GM19239 (cell line): ENCODE measurements at regions not wholly inside any gene's neighbourhood (a gene's known extent, or its start where the extent isn't known, plus 50 kb on each side); places are given as distances from the start of the nearest gene placed in this dataset.
A peak's percentile ranks its signal among the peaks of the same experiment; 100 is the strongest.

Experiments
- DNase-seq: peaks from one replicate; pipeline ENCODE4 v3.0.0; 2011; ENCODE audit warnings: low spot score; ENCODE audit not compliant: insufficient read length
- FAIRE-seq: peaks from 2 replicates; lab custom pipeline; 2011; peaks lifted over from hg19 to GRCh38; lab: Jason Lieb, UNC

DNA sequence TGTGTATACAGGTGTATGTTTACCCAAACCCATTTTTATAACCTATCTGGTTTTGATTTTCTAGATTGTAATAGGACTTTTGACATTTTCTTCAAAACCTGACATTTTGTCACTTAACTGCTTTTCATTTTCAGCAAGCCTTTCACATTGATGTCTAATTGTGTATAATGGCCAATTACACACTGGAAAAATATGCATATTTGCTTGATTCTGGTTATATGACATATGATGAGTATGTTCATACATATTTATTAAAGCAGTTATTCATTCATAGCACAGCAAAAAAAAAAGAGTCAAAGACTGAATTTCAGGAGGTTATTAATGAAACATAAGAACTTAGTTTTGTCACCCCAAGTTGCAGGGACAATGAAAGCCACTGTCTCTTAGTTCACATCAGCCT, 307.7 kb upstream of the TNP1 start:
- FAIRE-seq (no peak), DNase-seq (no peak)

- FAIRE-seq, result peak; percentile 61
- no peak for DNase-seq
These were observed 306.5 kb upstream of the TNP1 start for GRCh38 chr2:217166241-217166850.

- FAIRE-seq, result no peak
- no peak for DNase-seq
These were observed 305.7 kb upstream of the TNP1 start for GRCh38 chr2:217165547-217165946.

- no peak for FAIRE-seq
These were observed 304.1 kb upstream of the TNP1 start for GRCh38 chr2:217163987-217164386.

GRCh38 chr2:217162533-217162932, 302.7 kb upstream of the TNP1 start:
- no peak for DNase-seq
- no peak for FAIRE-seq

More at GRCh38 chr2:217163987-217164386, 304.1 kb upstream of the TNP1 start:
- no peak for DNase-seq

DNA sequence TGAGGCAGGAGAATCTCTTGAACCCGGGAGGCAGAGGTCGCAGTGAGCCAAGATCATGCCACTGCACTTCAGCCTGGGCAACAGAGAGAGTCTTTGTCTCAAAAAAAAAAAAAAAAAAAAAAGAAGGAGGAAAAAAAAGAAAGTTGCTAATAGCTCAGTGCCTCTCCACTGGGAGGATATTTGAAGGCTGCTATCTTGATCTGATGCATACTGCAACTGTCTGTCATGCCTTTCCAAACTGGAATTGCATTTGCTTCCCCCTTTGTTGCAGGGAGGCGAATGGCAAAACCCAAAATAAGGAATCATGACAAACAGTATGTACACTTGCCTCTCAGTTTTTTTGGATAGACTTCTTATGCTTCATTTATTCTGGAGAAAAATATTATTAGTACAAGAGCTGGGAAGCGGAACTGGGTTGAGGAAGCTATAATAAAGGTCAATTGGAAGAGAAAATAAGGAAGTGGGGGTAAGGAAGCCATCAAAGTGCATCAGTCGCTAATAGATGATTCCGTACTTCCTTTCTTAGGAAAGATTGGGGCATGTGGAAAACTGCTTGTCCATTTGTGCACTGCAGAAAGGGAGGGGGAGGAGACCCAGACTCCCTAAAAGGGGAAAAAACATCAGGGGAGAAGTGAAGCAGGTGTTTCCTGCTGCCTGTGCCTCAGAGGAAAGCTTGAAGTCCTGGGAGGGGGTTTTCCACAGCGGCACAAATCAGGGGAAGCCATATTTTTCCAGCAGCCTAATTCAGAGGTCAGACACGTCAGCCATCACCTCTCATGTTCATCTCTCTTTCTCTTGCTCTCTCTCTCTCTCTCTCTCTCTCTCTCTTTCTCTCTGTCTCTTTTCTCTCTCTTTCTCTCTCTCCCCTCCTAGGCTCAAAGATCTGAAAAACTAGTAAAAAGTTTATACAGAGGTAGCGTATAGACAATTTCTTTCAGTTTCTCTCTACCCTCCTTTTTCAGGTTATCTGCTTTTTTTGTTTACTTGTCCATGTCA, 301.4 kb upstream of the TNP1 start:
- DNase-seq (no peak), FAIRE-seq (no peak)

GRCh38 chr2:217160103-217160743, 300.4 kb upstream of the TNP1 start:
- no peak for FAIRE-seq
- no peak for DNase-seq

DNA sequence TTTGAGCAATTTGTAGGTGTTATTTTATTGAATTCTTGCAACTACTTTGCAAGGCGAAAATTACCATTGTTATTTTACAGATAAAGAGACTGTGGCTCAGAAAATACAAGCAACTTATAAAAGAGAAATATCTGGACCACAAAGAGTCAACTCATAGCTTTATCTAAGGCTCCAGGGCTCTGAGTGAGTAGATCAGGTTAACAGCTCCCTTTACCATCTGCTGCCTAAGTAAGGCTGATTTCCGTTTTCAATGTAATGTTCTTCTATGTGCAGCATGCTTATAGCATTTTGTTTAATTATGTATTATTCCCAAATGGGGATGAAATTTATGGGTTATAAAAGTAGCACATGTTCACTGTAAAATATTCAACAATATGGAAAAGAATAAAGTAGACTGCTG, 299.1 kb upstream of the TNP1 start:
- no peak for DNase-seq
- FAIRE-seq, result no peak

DNA sequence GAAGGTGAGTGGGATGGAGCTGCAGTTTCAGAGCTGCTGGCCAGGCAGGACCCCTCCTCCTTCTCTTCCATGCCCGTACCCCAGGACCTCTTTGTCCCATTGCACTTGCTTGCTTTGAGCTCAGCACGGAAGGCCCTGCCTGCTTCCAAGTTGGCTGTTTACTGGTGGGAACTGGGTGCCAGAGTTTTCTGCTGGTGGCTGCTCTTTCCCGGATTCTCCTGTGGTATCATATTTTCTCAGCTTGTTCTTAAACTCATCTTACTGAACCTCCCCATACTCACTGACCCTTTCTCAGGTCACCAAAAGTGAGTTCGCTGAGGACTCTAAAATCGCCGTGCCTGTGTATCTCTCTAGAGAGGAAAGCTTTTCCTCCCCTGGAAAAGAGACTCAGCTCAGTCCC, 297.7 kb upstream of the TNP1 start:
- DNase-seq, result no peak
- no peak for FAIRE-seq

DNA sequence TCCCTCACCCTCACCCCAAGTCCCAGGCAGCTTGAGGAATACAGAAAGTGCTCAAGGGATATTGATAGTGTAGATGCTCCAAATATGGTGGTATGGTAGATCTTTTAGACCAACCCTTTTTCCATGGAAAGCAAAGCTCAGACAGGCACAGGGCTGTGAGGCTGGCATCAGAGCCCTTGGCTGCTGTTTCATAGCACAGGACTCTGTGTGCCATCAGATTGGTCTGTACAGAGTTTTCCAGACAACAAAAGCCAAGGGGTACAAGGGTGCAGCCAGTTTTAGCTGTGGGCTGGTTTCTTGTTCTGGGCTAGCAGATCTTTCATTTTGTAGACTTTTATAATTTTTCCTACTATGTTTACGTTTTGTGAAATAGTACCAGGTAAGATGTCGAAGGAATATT, 296.9 kb upstream of the TNP1 start:
- DNase-seq (no peak), FAIRE-seq (no peak)

DNA sequence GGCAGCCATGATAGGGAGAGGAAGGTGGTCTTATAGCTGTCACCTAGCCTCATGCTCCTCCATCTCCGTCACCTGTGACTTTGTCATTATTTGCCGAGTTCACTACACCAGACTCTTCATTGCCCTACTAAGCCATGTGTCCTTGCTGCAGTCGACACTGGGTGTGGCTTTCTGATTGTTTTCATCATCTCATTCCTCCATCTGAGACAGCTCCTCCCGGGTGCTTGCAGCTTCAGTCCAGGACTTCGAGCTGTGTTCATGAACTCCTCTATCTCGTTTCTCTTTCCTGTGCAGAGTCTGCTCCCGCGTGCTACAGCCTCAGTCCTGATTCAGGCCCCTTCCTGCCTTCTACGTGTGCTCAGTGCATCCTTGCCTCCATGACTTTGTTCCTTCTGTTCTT, 295.1 kb upstream of the TNP1 start:
- FAIRE-seq, result no peak
- DNase-seq, result no peak

DNA sequence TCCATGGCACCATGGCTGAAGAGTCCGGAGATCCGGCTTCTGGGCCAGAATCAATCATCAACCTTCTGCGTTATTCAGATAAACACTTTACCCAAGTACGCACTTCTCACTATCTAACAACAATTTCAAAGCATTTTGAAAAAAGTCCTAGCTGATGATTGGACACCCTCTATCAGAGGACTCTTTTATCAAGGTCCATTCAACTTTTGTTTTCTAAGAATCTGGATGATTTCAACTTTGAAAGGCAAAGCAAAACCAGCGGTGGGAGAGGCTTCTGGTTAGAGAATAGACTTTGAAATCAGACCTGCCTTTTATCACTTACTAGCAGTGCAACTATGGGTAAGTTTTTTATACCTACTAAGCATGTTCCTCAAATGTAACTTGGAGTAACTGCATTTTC, 293.6 kb upstream of the TNP1 start:
- DNase-seq (no peak), FAIRE-seq (no peak)

DNA sequence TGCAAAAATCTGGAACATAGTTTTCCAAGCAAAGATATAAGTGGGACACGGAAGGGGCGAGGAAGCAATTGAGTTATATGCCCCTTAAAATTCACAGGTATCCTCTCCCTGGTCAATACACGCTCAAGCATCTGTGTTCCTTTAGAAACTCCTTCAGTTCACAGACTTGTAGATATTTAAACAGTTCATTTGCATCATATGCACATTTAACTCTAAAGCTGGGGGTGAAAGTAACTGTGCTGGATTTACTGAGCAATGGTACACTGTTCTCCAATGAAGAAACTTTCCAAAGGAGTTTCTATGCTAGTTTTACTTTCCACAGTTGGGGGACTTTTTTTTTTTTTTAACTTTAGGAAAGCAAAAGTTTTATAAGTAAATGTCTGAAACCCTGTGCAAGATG, 293.0 kb upstream of the TNP1 start:
- FAIRE-seq (no peak), DNase-seq (no peak)

- DNase-seq (no peak), FAIRE-seq (no peak)
These were observed 291.8 kb upstream of the TNP1 start for GRCh38 chr2:217151509-217152206.

DNA sequence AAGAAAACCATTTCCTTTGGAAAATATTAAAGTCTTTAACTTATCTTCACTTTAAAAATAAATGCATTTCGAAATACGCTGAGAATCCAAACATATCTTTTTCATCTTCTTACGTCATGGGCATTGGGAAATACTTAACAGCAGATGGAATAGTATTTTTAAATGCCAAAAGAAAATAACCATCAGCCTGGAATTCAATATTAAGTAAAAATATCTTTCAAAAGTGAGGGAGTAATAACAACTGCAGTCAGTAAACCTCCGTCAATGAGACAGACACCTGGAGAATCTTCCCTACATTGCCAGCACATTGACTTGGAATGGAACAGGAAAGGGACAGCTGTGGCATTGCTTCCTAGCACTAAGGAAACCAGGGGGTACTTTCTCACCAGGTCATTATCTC, 290.4 kb upstream of the TNP1 start:
- DNase-seq (no peak), FAIRE-seq (no peak)

GRCh38 chr2:217149087-217149660, 289.3 kb upstream of the TNP1 start:
- DNase-seq (no peak), FAIRE-seq (no peak)

DNA sequence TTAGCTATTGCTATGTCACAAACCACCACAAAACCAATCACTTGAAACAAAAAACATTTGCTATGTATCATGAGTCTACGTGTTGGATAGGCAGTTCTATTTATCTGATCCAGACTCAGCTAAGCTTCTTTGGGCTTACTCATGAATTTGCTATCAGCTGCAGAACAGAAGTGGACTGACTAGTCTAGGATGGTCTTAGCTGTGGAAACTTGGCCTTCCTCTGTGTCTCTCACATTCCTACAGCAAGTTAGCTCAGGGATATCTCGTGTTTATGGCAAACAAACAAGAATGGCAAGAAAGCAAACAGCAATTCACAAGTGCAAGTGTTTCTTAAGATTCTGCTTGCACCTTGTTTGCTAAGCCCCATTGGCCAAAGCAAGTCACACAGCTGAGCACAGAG, 288.0 kb upstream of the TNP1 start:
- FAIRE-seq (no peak), DNase-seq (no peak)

DNA sequence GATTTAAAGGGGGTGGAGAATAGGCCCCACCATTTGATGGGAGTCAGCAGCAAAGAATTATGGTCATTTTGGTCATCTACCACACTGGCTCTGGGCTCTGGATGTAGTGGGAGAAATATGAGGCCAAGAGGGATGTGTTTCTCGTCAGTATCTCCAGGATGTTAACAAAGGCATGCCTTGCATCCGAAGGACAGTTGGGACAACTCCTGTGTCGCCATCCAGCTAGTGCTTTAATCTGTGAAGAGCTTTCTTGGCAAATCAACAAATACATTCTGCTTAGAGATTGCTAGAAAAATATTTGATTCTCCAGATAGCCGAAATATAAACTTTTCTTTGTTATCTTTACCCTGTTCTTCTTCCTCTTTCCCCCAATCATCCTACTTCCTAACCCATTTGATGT, 287.1 kb upstream of the TNP1 start:
- no peak for FAIRE-seq

DNA sequence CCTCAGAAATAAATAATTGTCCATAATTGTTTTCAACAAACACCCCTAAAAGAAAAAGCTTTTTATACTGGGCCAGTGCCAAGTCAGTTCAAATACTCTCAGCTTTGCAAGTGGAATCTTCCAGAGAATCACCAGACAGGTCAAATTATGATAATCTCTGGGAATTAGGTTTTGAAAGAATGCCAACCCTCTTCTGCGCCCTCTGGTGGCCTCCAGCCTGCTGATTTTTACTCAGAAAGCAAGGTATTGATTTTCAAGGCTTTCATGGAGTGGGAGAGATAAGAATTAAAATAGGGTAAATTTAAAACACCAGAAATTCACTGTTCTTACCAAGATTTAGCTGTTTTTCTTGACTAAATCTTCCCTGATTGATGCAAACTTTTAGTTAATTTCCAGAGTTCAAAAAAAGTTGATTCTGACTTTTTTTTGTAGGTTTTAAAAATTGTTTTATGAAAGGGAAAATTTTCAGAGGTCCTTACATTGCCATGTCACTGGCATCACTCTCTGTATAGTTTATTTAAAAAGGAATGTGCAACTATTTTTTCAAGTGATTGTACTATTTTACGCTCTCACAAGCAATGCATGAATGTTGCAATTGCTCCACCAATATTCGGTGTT, 282.9 kb upstream of the TNP1 start:
- FAIRE-seq (peak; percentile 76), DNase-seq (no peak)

More for the DNA sequence above, 287.1 kb upstream of the TNP1 start:
- no peak for DNase-seq

- no peak for FAIRE-seq
- DNase-seq, result no peak
These were observed 278.4 kb upstream of the TNP1 start for GRCh38 chr2:217138284-217138683.
